ENCODE measurements at regions not wholly inside any gene's neighbourhood (a gene's known extent, or its start where the extent isn't known, plus 50 kb on each side); places are given as distances from the start of the nearest gene placed in this dataset.

DNA sequence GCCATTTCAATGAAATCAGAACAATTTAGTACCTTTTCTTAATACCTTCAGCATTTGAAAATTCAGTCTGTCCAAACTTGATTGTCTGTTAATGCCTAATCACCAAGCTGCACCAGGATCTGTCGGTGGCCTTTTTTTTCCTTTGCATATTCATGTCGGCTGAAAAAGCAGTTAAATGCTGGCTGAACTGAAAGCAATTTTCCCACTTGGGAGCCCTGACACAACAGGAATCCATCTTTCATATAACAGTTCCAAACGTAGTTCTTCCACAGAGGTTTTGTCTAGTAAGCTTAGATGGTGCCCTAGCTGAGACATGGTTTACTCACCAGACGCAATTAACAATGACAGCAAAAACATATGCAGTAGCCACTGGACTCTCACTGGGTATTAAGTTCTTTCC lies 83.6 kb upstream of the CHCHD3 start:
- TF ChIP-seq POLR2AphosphoS5 (IDR thresholded peaks at IDR 0.05; ENCODE audit: insufficient read depth, low read depth, low read length), result no peak
- TF ChIP-seq, protein P1, sequence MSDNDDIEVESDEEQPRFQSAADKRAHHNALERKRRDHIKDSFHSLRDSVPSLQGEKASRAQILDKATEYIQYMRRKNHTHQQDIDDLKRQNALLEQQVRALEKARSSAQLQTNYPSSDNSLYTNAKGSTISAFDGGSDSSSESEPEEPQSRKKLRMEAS (IDR thresholded peaks at IDR 0.05; ENCODE audit: insufficient read depth, insufficient read length), result no peak
- TF ChIP-seq, protein P2, sequence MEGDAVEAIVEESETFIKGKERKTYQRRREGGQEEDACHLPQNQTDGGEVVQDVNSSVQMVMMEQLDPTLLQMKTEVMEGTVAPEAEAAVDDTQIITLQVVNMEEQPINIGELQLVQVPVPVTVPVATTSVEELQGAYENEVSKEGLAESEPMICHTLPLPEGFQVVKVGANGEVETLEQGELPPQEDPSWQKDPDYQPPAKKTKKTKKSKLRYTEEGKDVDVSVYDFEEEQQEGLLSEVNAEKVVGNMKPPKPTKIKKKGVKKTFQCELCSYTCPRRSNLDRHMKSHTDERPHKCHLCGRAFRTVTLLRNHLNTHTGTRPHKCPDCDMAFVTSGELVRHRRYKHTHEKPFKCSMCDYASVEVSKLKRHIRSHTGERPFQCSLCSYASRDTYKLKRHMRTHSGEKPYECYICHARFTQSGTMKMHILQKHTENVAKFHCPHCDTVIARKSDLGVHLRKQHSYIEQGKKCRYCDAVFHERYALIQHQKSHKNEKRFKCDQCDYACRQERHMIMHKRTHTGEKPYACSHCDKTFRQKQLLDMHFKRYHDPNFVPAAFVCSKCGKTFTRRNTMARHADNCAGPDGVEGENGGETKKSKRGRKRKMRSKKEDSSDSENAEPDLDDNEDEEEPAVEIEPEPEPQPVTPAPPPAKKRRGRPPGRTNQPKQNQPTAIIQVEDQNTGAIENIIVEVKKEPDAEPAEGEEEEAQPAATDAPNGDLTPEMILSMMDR (IDR thresholded peaks at IDR 0.05; ENCODE audit: extremely low read depth in 1 of 2, insufficient read depth in 1 of 2, low read depth in 1 of 2, low read length in 2 of 2), result no peak
- TF ChIP-seq FOS (IDR thresholded peaks at IDR 0.05; ENCODE audit: borderline replicate concordance, insufficient read depth, low read length), result no peak
- TF ChIP-seq POLR2A (IDR thresholded peaks at IDR 0.05; ENCODE audit: low read depth, low read length), result no peak
- no peak for TF ChIP-seq EZH2 (IDR thresholded peaks at IDR 0.05; ENCODE audit: borderline replicate concordance, low read depth, low read length, severe bottlenecking)
- TF ChIP-seq MYC (IDR thresholded peaks at IDR 0.05; ENCODE audit: low read depth, low read length), result no peak
